SK-N-SH (cell line): ENCODE measurements at regions not wholly inside any gene's neighbourhood (a gene's known extent, or its start where the extent isn't known, plus 50 kb on each side); places are given as distances from the start of the nearest gene placed in this dataset.

Experiments used
- CTCF ChIA-PET: fragments of 300-600, 350-600 bp; formaldehyde crosslinking; extraction: SDS; loops from one replicate; lab custom pipeline; 2021; lab: Yijun Ruan, JAX
- POLR2A ChIA-PET: fragments of 350-600 bp; sonication (Branson Sonifier 250); formaldehyde crosslinking; extraction: SDS; loops from one replicate; lab custom pipeline; 2020; ENCODE audit warnings: antibody characterized with exemption, inconsistent platforms; lab: Yijun Ruan, JAX
- DNase-seq: peaks from one replicate; pipeline ENCODE4 v3.0.0; 2012
- H2AFZ ChIP-seq: fragments of 200-600 bp; sonication (generic); 2 replicates; pipeline ENCODE4 v1.8.1; 2016; ENCODE audit warnings: antibody characterized with exemption, mild to moderate bottlenecking, low read depth
- H3F3A ChIP-seq: fragments of 200-600 bp; sonication (generic); replicated peaks from 2 replicates; pipeline ENCODE3; 2016; ENCODE audit warnings: antibody characterized with exemption, mild to moderate bottlenecking; ENCODE audit not compliant: insufficient read depth
- H3K27ac ChIP-seq, 2 experiments: fragments of 200-500 bp in 1 of 2; fragments of 200-600 bp in 1 of 2; sonication (Bioruptor generic) in 1 of 2; sonication (generic), shearing (Covaris generic) in 1 of 2; 2 replicates each; pipeline versions ENCODE4 v1.5.1 to v1.6.1; 2014 to 2016; ENCODE audit warnings: low read depth in 2 of 2, inconsistent platforms in 1 of 2, low read length in 1 of 2, mild to moderate bottlenecking in 1 of 2, mixed read lengths in 1 of 2
- H3K27me3 ChIP-seq: fragments of 200-600 bp; sonication (generic), shearing (Covaris generic); 2 replicates; pipeline ENCODE4 v1.6.1; 2016; ENCODE audit warnings: mixed run types; ENCODE audit not compliant: insufficient read depth
- H3K36me3 ChIP-seq, 2 experiments: fragments of 200-500 bp in 1 of 2; fragments of 200-600 bp in 1 of 2; sonication (Bioruptor generic) in 1 of 2; sonication (generic) in 1 of 2; replicated peaks in 1 of 2; 2 replicates each; pipeline versions ENCODE3 to v1.5.1; 2014 to 2016; ENCODE audit warnings: low read length in 1 of 2, mild to moderate bottlenecking in 1 of 2; ENCODE audit not compliant: insufficient read depth in 2 of 2, control insufficient read depth in 1 of 2
- H3K4me1 ChIP-seq, 2 experiments: fragments of 200-500 bp in 1 of 2; fragments of 200-600 bp in 1 of 2; sonication (Bioruptor generic) in 1 of 2; sonication (generic), shearing (Covaris generic) in 1 of 2; 2 replicates each; pipeline versions ENCODE4 v1.5.1 to v1.6.1; 2014 to 2016; ENCODE audit warnings: low read depth in 1 of 2, low read length in 1 of 2, mixed run types in 1 of 2; ENCODE audit not compliant: insufficient read depth in 2 of 2, control insufficient read depth in 1 of 2
- H3K4me2 ChIP-seq: fragments of 200-600 bp; sonication (generic), shearing (Covaris generic); 2 replicates; pipeline ENCODE4 v1.6.1; 2017; ENCODE audit warnings: mixed run types
- H3K4me3 ChIP-seq, 2 experiments: fragments of 200-500 bp in 1 of 2; fragments of 200-600 bp in 1 of 2; sonication (Bioruptor generic) in 1 of 2; sonication (generic), shearing (Covaris generic) in 1 of 2; 2 replicates each; pipeline versions ENCODE4 v1.5.1 to v1.8.1; 2014 to 2016; ENCODE audit warnings: low read depth in 2 of 2, inconsistent platforms in 1 of 2, low read length in 1 of 2, mild to moderate bottlenecking in 1 of 2, mixed read lengths in 1 of 2, moderate library complexity in 1 of 2
- H3K79me2 ChIP-seq: fragments of 200-600 bp; sonication (generic); 2 replicates; pipeline ENCODE4 v1.8.1; 2017; ENCODE audit warnings: mild to moderate bottlenecking; ENCODE audit not compliant: insufficient read depth
- H3K9ac ChIP-seq: fragments of 200-600 bp; sonication (generic); 2 replicates; pipeline ENCODE4 v1.6.1; 2017; ENCODE audit warnings: mixed run types
- H3K9me2 ChIP-seq: fragments of 200-600 bp; sonication (generic); 2 replicates; pipeline ENCODE4 v1.6.1; 2017; ENCODE audit warnings: mixed run types
- H3K9me3 ChIP-seq: fragments of 200-600 bp; sonication (generic); 2 replicates; pipeline ENCODE4 v1.6.1; 2017; ENCODE audit warnings: mixed run types, mild to moderate bottlenecking, moderate library complexity
- H4K20me1 ChIP-seq: fragments of 200-600 bp; sonication (generic); 2 replicates; pipeline ENCODE4 v1.6.1; 2017; ENCODE audit warnings: mild to moderate bottlenecking, mixed run types; ENCODE audit not compliant: insufficient read depth
- CHD2 ChIP-seq: fragments of 150-350 bp; IDR thresholded peaks from 2 replicates; pipeline ENCODE4 v1.6.1; 2018; ENCODE audit warnings: low read length; ENCODE audit not compliant: partially characterized antibody
- ELF1 ChIP-seq: IDR thresholded peaks from 2 replicates; pipeline ENCODE4 v1.4.0; 2012
- EP300 ChIP-seq, 2 experiments: IDR thresholded peaks; 2 replicates each; pipeline versions ENCODE4 v1.4.0 to v1.6.1; 2012; ENCODE audit warnings: borderline replicate concordance in 1 of 2, low read depth in 1 of 2, low read length in 1 of 2
- EZH2phosphoT487 ChIP-seq: fragments of 200-600 bp; sonication (generic); IDR thresholded peaks from 2 replicates; pipeline ENCODE4 v1.6.1; 2017; ENCODE audit warnings: low read depth, mixed run types, mild to moderate bottlenecking, antibody characterized with exemption, moderate library complexity, borderline replicate concordance
- FOSL2 ChIP-seq: IDR thresholded peaks from 2 replicates; pipeline ENCODE4 v1.4.0; 2012; ENCODE audit warnings: low read depth, mild to moderate bottlenecking, moderate library complexity, borderline replicate concordance
- FOXJ3 ChIP-seq: sonication (generic); formaldehyde crosslinking; IDR thresholded peaks from 2 replicates; pipeline ENCODE4 v1.5.1; 2020; ENCODE audit warnings: mild to moderate bottlenecking, missing genetic modification reagents
- FOXM1 ChIP-seq: IDR thresholded peaks from 2 replicates; pipeline ENCODE4 v1.4.0; 2012; ENCODE audit warnings: low read depth, mild to moderate bottlenecking
- GABPA ChIP-seq: IDR thresholded peaks from 2 replicates; pipeline ENCODE4 v1.4.0; 2012; ENCODE audit warnings: low read depth, mild to moderate bottlenecking
- GATA2 ChIP-seq: sonication (generic); formaldehyde crosslinking; IDR thresholded peaks from 2 replicates; pipeline ENCODE4 v1.5.0; 2020; ENCODE audit warnings: mild to moderate bottlenecking, missing genetic modification reagents
- MEF2A ChIP-seq: IDR thresholded peaks from 2 replicates; pipeline ENCODE4 v1.4.0; 2012; ENCODE audit warnings: low read depth, borderline replicate concordance
- MXI1 ChIP-seq: IDR thresholded peaks from 2 replicates; pipeline ENCODE4 v1.6.1; 2012; ENCODE audit warnings: mild to moderate bottlenecking, low read depth, low read length, improper control_type of control experiment
- NFIC ChIP-seq: IDR thresholded peaks from 2 replicates; pipeline ENCODE4 v1.4.0; 2012; ENCODE audit warnings: borderline replicate concordance
- NRF1 ChIP-seq: IDR thresholded peaks from 2 replicates; pipeline ENCODE4 v1.6.1; 2012; ENCODE audit warnings: low read depth, mild to moderate bottlenecking, low read length
- POLR2AphosphoS5 ChIP-seq: IDR thresholded peaks from 2 replicates; pipeline ENCODE4 v1.6.1; 2012; ENCODE audit warnings: low read depth, low read length
- RAD21 ChIP-seq: IDR thresholded peaks from 2 replicates; pipeline ENCODE4 v1.6.1; 2012; ENCODE audit warnings: mild to moderate bottlenecking, low read length
- SMC3 ChIP-seq: IDR thresholded peaks from 2 replicates; pipeline ENCODE4 v1.6.1; 2012; ENCODE audit warnings: low read depth, low read length, improper control_type of control experiment
- TAF1 ChIP-seq: IDR thresholded peaks from 2 replicates; pipeline ENCODE4 v1.6.1; 2012; ENCODE audit warnings: low read depth, mild to moderate bottlenecking, low read length, moderate library complexity, borderline replicate concordance
- TCF12 ChIP-seq: IDR thresholded peaks from 2 replicates; pipeline ENCODE4 v1.4.0; 2012
- WGBS: methylation state at CpG from one replicate; pipeline ENCODE4 v1.1.6; 2017; ENCODE audit warnings: low lambda C conversion rate; 5-methylcytosine and 5-hydroxymethylcytosine counted together
- TF ChIP-seq, protein P1 (sequence below): IDR thresholded peaks from 2 replicates; pipeline ENCODE4 v1.6.1; 2012; ENCODE audit warnings: mild to moderate bottlenecking, low read depth, low read length, moderate library complexity
- TF ChIP-seq, protein P2 (sequence below): IDR thresholded peaks from 2 replicates; pipeline ENCODE4 v1.4.0; 2012; ENCODE audit warnings: low read depth
- TF ChIP-seq, protein P3 (sequence below): fragments of 150-350 bp; IDR thresholded peaks from 2 replicates; pipeline ENCODE4 v1.6.1; 2017; ENCODE audit warnings: antibody characterized with exemption, low read length, low read depth, borderline replicate concordance
- TF ChIP-seq, protein P4 (sequence below): IDR thresholded peaks from 2 replicates; pipeline ENCODE4 v1.4.0; 2012; ENCODE audit warnings: low read depth, borderline replicate concordance
- TF ChIP-seq, protein P5 (sequence below): IDR thresholded peaks from 2 replicates; pipeline ENCODE4; 2012
- TF ChIP-seq, protein P6 (sequence below): fragments of 150-350 bp; IDR thresholded peaks from 2 replicates; pipeline ENCODE4 v1.6.1; 2016; ENCODE audit warnings: mild to moderate bottlenecking, low read depth, low read length

DNA sequence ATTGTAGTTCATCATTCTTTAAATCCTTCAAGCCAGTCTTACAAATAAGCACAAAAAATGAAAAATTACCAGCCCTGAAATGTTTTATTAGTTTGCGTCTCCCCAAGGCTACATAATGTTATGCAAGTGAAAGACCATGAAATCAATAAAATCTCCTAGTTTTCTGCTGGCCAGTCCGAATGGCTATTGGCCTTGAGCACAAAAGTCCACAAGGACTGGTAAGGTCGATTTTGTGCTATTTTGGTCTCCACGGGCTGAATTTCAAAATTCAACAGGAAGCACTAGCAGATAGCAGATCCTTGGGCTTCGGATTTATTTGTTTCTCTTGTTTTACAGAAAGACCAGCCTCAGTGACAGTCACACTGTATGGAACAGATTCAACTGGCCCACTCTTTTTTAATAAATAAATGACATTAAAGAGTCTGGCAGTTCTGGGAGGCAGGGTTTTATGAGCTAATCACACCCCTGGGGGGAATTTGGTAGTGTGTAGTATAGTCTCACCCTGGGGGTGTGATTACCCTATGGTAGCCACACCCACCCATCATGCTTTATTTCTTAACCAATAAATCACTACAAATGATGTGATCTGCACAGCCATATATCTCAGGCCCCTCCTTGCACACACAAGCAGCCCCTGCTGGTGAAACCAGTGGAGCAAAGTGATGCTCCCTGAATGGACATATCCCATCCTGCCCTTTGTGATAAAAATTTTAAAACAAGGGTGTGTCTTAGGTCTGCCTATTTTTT, 51.1 kb upstream of the TMEM33 start:
- H3K9me3 ChIP-seq = no peaks in the 10 kb centered on the region
- H2AFZ ChIP-seq = no peak overlapping the region
- no peaks in the 10 kb centered on the region for H3K36me3 ChIP-seq
- no peaks in the 10 kb centered on the region for H3K79me2 ChIP-seq
- 36% methylated on average over 5 of the region's 5 CpGs for WGBS
- H3K9ac ChIP-seq = no peak overlapping the region
- H4K20me1 ChIP-seq = no peaks in the 10 kb centered on the region
- H3K27ac ChIP-seq = peak overlapping the region in 1 of 2 experiments; percentile 99; a peak in 2 of 4 replicates
- DNase-seq = peak; percentile 80
- ChIA-PET CTCF (interaction anchor here (0.5 to 12.6 kb wide), 22 partner anchors 9 to 603 kb away, joined by 3 to 188 read pairs (median 4); partner anchors contain the start of genes PHOX2B and TMEM33), POLR2A (interaction anchor here (0.7 to 16.3 kb wide), 11 partner anchors 10 to 143 kb away, joined by 3 to 524 read pairs (median 5); partner anchors contain the start of genes PHOX2B and TMEM33)
- peaks cover 0 to 41% of the 10 kb centered on the region in 2 experiments; a peak in 3 of 4 replicates for H3K4me1 ChIP-seq
- no peaks in the 10 kb centered on the region for H3K9me2 ChIP-seq
- H3K27me3 ChIP-seq = peaks cover 44% of the 10 kb centered on the region
- H3F3A ChIP-seq = no peaks in the 10 kb centered on the region
- no peak overlapping the region for H3K4me2 ChIP-seq
- H3K4me3 ChIP-seq = no peak overlapping the region
- TF ChIP-seq FOSL2 (no peak), FOXM1 (no peak), GABPA (no peak), SMC3 (peak; percentile 33; the same call in 1 of the 2 replicates), ELF1 (no peak), POLR2AphosphoS5 (no peak), MXI1 (peak; percentile 44), CHD2 (peak; percentile 52), TCF12 (0 out of 2 replicates have a peak, but pooled peaks have one; percentile 21), EP300 (IDR thresholded peaks at IDR 0.05; ENCODE audit: borderline replicate concordance in 1 of 2, low read depth in 1 of 2, low read length in 1 of 2) (peak in 1 of 2 experiments; percentile 91; a peak in 2 of 4 replicates), FOXJ3 (CRISPR knock-in tag) (peak; percentile 76), MEF2A (no peak), TAF1 (no peak), RAD21 (peak; percentile 67), NFIC (no peak), NRF1 (no peak), EZH2phosphoT487 (no peak), GATA2 (CRISPR knock-in tag) (peak; percentile 55)
- TF ChIP-seq, protein P1, sequence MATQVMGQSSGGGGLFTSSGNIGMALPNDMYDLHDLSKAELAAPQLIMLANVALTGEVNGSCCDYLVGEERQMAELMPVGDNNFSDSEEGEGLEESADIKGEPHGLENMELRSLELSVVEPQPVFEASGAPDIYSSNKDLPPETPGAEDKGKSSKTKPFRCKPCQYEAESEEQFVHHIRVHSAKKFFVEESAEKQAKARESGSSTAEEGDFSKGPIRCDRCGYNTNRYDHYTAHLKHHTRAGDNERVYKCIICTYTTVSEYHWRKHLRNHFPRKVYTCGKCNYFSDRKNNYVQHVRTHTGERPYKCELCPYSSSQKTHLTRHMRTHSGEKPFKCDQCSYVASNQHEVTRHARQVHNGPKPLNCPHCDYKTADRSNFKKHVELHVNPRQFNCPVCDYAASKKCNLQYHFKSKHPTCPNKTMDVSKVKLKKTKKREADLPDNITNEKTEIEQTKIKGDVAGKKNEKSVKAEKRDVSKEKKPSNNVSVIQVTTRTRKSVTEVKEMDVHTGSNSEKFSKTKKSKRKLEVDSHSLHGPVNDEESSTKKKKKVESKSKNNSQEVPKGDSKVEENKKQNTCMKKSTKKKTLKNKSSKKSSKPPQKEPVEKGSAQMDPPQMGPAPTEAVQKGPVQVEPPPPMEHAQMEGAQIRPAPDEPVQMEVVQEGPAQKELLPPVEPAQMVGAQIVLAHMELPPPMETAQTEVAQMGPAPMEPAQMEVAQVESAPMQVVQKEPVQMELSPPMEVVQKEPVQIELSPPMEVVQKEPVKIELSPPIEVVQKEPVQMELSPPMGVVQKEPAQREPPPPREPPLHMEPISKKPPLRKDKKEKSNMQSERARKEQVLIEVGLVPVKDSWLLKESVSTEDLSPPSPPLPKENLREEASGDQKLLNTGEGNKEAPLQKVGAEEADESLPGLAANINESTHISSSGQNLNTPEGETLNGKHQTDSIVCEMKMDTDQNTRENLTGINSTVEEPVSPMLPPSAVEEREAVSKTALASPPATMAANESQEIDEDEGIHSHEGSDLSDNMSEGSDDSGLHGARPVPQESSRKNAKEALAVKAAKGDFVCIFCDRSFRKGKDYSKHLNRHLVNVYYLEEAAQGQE = no peak
- TF ChIP-seq, protein P2, sequence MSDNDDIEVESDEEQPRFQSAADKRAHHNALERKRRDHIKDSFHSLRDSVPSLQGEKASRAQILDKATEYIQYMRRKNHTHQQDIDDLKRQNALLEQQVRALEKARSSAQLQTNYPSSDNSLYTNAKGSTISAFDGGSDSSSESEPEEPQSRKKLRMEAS = no peak
- TF ChIP-seq, protein P3, sequence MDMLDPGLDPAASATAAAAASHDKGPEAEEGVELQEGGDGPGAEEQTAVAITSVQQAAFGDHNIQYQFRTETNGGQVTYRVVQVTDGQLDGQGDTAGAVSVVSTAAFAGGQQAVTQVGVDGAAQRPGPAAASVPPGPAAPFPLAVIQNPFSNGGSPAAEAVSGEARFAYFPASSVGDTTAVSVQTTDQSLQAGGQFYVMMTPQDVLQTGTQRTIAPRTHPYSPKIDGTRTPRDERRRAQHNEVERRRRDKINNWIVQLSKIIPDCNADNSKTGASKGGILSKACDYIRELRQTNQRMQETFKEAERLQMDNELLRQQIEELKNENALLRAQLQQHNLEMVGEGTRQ = no peak
- TF ChIP-seq, protein P4, sequence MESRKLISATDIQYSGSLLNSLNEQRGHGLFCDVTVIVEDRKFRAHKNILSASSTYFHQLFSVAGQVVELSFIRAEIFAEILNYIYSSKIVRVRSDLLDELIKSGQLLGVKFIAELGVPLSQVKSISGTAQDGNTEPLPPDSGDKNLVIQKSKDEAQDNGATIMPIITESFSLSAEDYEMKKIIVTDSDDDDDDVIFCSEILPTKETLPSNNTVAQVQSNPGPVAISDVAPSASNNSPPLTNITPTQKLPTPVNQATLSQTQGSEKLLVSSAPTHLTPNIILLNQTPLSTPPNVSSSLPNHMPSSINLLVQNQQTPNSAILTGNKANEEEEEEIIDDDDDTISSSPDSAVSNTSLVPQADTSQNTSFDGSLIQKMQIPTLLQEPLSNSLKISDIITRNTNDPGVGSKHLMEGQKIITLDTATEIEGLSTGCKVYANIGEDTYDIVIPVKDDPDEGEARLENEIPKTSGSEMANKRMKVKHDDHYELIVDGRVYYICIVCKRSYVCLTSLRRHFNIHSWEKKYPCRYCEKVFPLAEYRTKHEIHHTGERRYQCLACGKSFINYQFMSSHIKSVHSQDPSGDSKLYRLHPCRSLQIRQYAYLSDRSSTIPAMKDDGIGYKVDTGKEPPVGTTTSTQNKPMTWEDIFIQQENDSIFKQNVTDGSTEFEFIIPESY = no peak
- TF ChIP-seq, protein P5, sequence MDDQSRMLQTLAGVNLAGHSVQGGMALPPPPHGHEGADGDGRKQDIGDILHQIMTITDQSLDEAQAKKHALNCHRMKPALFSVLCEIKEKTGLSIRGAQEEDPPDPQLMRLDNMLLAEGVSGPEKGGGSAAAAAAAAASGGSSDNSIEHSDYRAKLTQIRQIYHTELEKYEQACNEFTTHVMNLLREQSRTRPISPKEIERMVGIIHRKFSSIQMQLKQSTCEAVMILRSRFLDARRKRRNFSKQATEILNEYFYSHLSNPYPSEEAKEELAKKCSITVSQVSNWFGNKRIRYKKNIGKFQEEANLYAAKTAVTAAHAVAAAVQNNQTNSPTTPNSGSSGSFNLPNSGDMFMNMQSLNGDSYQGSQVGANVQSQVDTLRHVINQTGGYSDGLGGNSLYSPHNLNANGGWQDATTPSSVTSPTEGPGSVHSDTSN = 0 out of 2 replicates have a peak, but pooled peaks have one; percentile 9
- TF ChIP-seq, protein P6, sequence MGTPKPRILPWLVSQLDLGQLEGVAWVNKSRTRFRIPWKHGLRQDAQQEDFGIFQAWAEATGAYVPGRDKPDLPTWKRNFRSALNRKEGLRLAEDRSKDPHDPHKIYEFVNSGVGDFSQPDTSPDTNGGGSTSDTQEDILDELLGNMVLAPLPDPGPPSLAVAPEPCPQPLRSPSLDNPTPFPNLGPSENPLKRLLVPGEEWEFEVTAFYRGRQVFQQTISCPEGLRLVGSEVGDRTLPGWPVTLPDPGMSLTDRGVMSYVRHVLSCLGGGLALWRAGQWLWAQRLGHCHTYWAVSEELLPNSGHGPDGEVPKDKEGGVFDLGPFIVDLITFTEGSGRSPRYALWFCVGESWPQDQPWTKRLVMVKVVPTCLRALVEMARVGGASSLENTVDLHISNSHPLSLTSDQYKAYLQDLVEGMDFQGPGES = no peak
